IMR-90 (cell line): ENCODE measurements at regions not wholly inside any gene's neighbourhood (a gene's known extent, or its start where the extent isn't known, plus 50 kb on each side); places are given as distances from the start of the nearest gene placed in this dataset.
"Not testable (repeated sequence)": the region's sequence is repeated elsewhere in the genome, so short reads cannot be mapped to it uniquely, and the experiment has no call there.

Experiments
- ATAC-seq: fragments of 200-7000 bp; cut with Tn5 transposase; 2 replicates; pipeline ENCODE4 v1.9.1; 2020; ENCODE audit warnings: low read depth, mild to moderate bottlenecking, moderate library complexity
- BruUV-seq: library from RNA; stranded (reverse); fragments of 400-500 nt; replicated peaks from 2 replicates; lab custom pipeline; 2021; lab: Mats Ljungman, UMichigan
- CTCF ChIA-PET: fragments of 300-600 bp; formaldehyde crosslinking; extraction: SDS; loops from one replicate; lab custom pipeline; 2021; ENCODE audit warnings: antibody characterized with exemption; lab: Yijun Ruan, JAX
- POLR2A ChIA-PET: fragments of 300-600 bp; sonication (Branson Sonifier 250); formaldehyde crosslinking; loops from one replicate; lab custom pipeline; 2022; ENCODE audit warnings: antibody characterized with exemption; ENCODE audit not compliant: unreplicated experiment; lab: Charles Lee
- DNase-seq: peaks from one replicate; pipeline ENCODE4 v3.0.0; 2013
- H2AFZ ChIP-seq: replicated peaks from 2 replicates; pipeline ENCODE3; 2013; ENCODE audit warnings: low read length, mild to moderate bottlenecking; ENCODE audit not compliant: poor library complexity
- H2AK5ac ChIP-seq: 2 replicates; pipeline ENCODE4 v1.6.1; 2013; ENCODE audit warnings: low read depth, low read length, inconsistent platforms
- H2AK9ac ChIP-seq: replicated peaks from 2 replicates; pipeline ENCODE3; 2013; ENCODE audit warnings: mild to moderate bottlenecking, low read depth, low read length, moderate library complexity; ENCODE audit not compliant: poor library complexity
- H2BK120ac ChIP-seq: 2 replicates; pipeline ENCODE4 v1.6.1; 2013; ENCODE audit warnings: low read depth, low read length, inconsistent platforms
- H2BK15ac ChIP-seq: 3 replicates; pipeline ENCODE4 v1.6.1; 2013; ENCODE audit warnings: low read depth, low read length, inconsistent platforms
- H2BK20ac ChIP-seq: 2 replicates; pipeline ENCODE4 v1.6.1; 2013; ENCODE audit warnings: low read depth, mild to moderate bottlenecking, inconsistent platforms, low read length, moderate library complexity
- H2BK5ac ChIP-seq: 2 replicates; pipeline ENCODE4 v1.6.1; 2013; ENCODE audit warnings: mild to moderate bottlenecking, low read depth, low read length, inconsistent platforms; ENCODE audit not compliant: poor library complexity, severe bottlenecking
- H3K14ac ChIP-seq: replicated peaks from 2 replicates; pipeline ENCODE4 v1.6.1; 2013; ENCODE audit warnings: low read depth, low read length, inconsistent platforms
- H3K18ac ChIP-seq: 2 replicates; pipeline ENCODE4 v1.6.1; 2013; ENCODE audit warnings: low read depth, low read length, control low read depth
- H3K23ac ChIP-seq: 2 replicates; pipeline ENCODE4 v1.6.1; 2013; ENCODE audit warnings: low read depth, low read length, inconsistent platforms
- H3K27ac ChIP-seq: 2 replicates; pipeline ENCODE4 v1.5.1; 2013; ENCODE audit warnings: mild to moderate bottlenecking, control low read depth, low read length; ENCODE audit not compliant: insufficient read depth
- H3K27me3 ChIP-seq: 2 replicates; pipeline ENCODE4 v1.6.1; 2013; ENCODE audit warnings: low read length; ENCODE audit not compliant: control insufficient read depth, insufficient read depth
- H3K36me3 ChIP-seq: 2 replicates; pipeline ENCODE4 v1.6.1; 2013; ENCODE audit warnings: low read length, mixed read lengths; ENCODE audit not compliant: control insufficient read depth, insufficient read depth
- H3K4ac ChIP-seq: 2 replicates; pipeline ENCODE4 v1.6.1; 2013; ENCODE audit warnings: low read depth, low read length, inconsistent platforms
- H3K4me1 ChIP-seq: 2 replicates; pipeline ENCODE4 v1.6.1; 2013; ENCODE audit warnings: low read length, mixed read lengths; ENCODE audit not compliant: control insufficient read depth, insufficient read depth
- H3K4me2 ChIP-seq: 2 replicates; pipeline ENCODE4 v1.6.1; 2013; ENCODE audit warnings: low read depth, mild to moderate bottlenecking, control low read depth, low read length, moderate library complexity
- H3K4me3 ChIP-seq: 2 replicates; pipeline ENCODE4 v1.5.1; 2013; ENCODE audit warnings: low read depth, mild to moderate bottlenecking, control low read depth, low read length, moderate library complexity; ENCODE audit not compliant: insufficient read depth
- H3K56ac ChIP-seq: 2 replicates; pipeline ENCODE4 v1.6.1; 2013; ENCODE audit warnings: low read length, inconsistent platforms; ENCODE audit not compliant: insufficient read depth; ENCODE audit errors: extremely low read depth
- H3K79me1 ChIP-seq, 2 experiments: 2 replicates each; pipeline ENCODE4 v1.6.1; 2013; ENCODE audit warnings: low read length in 2 of 2, inconsistent platforms in 1 of 2, low read depth in 1 of 2
- H3K9ac ChIP-seq: 2 replicates; pipeline ENCODE4 v1.6.1; 2013; ENCODE audit warnings: low read depth, low read length, control low read depth
- H3K9me1 ChIP-seq: 2 replicates; pipeline ENCODE4 v1.6.1; 2013; ENCODE audit warnings: low read length, inconsistent platforms; ENCODE audit not compliant: insufficient read depth
- H3K9me3 ChIP-seq: 2 replicates; pipeline ENCODE4 v1.6.1; 2013; ENCODE audit warnings: low read length; ENCODE audit not compliant: control insufficient read depth, insufficient read depth
- H4K20me1 ChIP-seq: 2 replicates; pipeline ENCODE4 v1.6.1; 2013; ENCODE audit warnings: low read length, inconsistent platforms; ENCODE audit not compliant: insufficient read depth
- H4K5ac ChIP-seq: 2 replicates; pipeline ENCODE4 v1.6.1; 2013; ENCODE audit warnings: mild to moderate bottlenecking, low read depth, low read length, control low read depth
- H4K8ac ChIP-seq, 2 experiments: 2 replicates each; pipeline ENCODE4 v1.6.1; 2013; ENCODE audit warnings: low read depth in 2 of 2, low read length in 2 of 2, control low read depth in 1 of 2, inconsistent platforms in 1 of 2
- H4K91ac ChIP-seq: 2 replicates; pipeline ENCODE4 v1.6.1; 2013; ENCODE audit warnings: low read depth, low read length, inconsistent platforms; ENCODE audit not compliant: insufficient read depth
- WGBS, 2 experiments: methylation state at CpG; one replicate each; pipeline versions ENCODE4 v1.1.5 to v1.1.7; 2013; ENCODE audit warnings: missing lambda C conversion rate in 2 of 2; ENCODE audit not compliant: insufficient read length in 1 of 2; ENCODE audit errors: extremely low coverage in 2 of 2; 5-methylcytosine and 5-hydroxymethylcytosine counted together
- dilution Hi-C: fragments of 300-500 bp; cut with HindIII; formaldehyde crosslinking; loops from one replicate; pipeline ENCODE4 v1.14.3; 2018; ENCODE audit warnings: low sequenced_read_pairs; ENCODE audit not compliant: unreplicated experiment
- in situ Hi-C: fragments of 300-500 bp; cut with MboI; formaldehyde crosslinking; loops from 3 replicates; pipeline ENCODE4 v1.14.3; 2019; ENCODE audit warnings: low sequenced_read_pairs, inconsistent platforms, mixed read lengths
- intact Hi-C: fragments of 100-400 bp; cut with micrococcal nuclease; formaldehyde crosslinking; loops from 2 replicates; pipeline ENCODE4 v1.10.0; 2022

- 67% methylated on average over 1 of the region's 7 CpGs; no CpG with 5 or more reads in 1 of the 2 experiments for WGBS, 2 experiments
- H3K9ac ChIP-seq, H3K4me1 ChIP-seq, H3K4me2 ChIP-seq, H3K18ac ChIP-seq, H2AK9ac ChIP-seq, H3K4me3 ChIP-seq, H2BK120ac ChIP-seq, H2AFZ ChIP-seq, H3K23ac ChIP-seq, H3K36me3 ChIP-seq, H3K4ac ChIP-seq, H3K9me1 ChIP-seq, POLR2A ChIA-PET, H4K8ac ChIP-seq, BruUV-seq, H2BK15ac ChIP-seq, intact Hi-C loops, H4K20me1 ChIP-seq, DNase-seq, in situ Hi-C loops, H2BK20ac ChIP-seq, CTCF ChIA-PET, H3K14ac ChIP-seq, H3K27me3 ChIP-seq, H3K56ac ChIP-seq, H3K9me3 ChIP-seq, ATAC-seq, H4K5ac ChIP-seq, H3K79me1 ChIP-seq, H4K91ac ChIP-seq, H2AK5ac ChIP-seq, dilution Hi-C loops, H3K27ac ChIP-seq, H2BK5ac ChIP-seq: not testable (repeated sequence)
Measured at GRCh38 chr6:50921378-50921777, 102.7 kb downstream of the TFAP2B start.
